Kidney (tissue), 13 donors: ENCODE measurements at regions not wholly inside any gene's neighbourhood (a gene's known extent, or its start where the extent isn't known, plus 50 kb on each side); places are given as distances from the start of the nearest gene placed in this dataset.

Experiments
- DNase-seq, 5 donors: peaks; one replicate each; pipeline ENCODE4 v3.0.0-alpha.2; 2013 to 2020
- FAIRE-seq: peaks from 2 replicates; lab custom pipeline; 2012; peaks lifted over from hg19 to GRCh38; lab: Jason Lieb, UNC
- H3K27ac ChIP-seq, 2 donors: one replicate each; pipeline ENCODE4 v1.7.0; 2013; ENCODE audit warnings: low read depth in 2 of 2, low read length in 2 of 2, inconsistent platforms in 1 of 2
- H3K27me3 ChIP-seq: one replicate; pipeline ENCODE4 v1.7.1; 2013; ENCODE audit warnings: low read length, inconsistent platforms; ENCODE audit not compliant: control insufficient read depth, insufficient read depth
- H3K36me3 ChIP-seq, 3 donors: one replicate each; pipeline versions ENCODE4 v1.7.0 to v1.7.1; 2013; ENCODE audit warnings: low read length in 3 of 3, control low read depth in 1 of 3, inconsistent platforms in 1 of 3; ENCODE audit not compliant: insufficient read depth in 3 of 3, control insufficient read depth in 2 of 3
- H3K4me1 ChIP-seq, 3 donors: one replicate each; pipeline versions ENCODE4 v1.7.0 to v1.7.1; 2013; ENCODE audit warnings: low read length in 3 of 3, inconsistent platforms in 1 of 3, low read depth in 1 of 3; ENCODE audit not compliant: control insufficient read depth in 2 of 3, insufficient read depth in 2 of 3
- H3K4me3 ChIP-seq, 3 donors: one replicate each; pipeline versions ENCODE4 v1.7.0 to v1.8.1; 2013; ENCODE audit warnings: low read length in 3 of 3, control low read depth in 1 of 3, inconsistent platforms in 1 of 3
- H3K9ac ChIP-seq, 3 donors: one replicate each; pipeline versions ENCODE4 v1.7.0 to v1.7.1; 2013; ENCODE audit warnings: low read length in 3 of 3, control low read depth in 1 of 3, inconsistent platforms in 1 of 3
- H3K9me3 ChIP-seq, 3 donors: one replicate each; pipeline versions ENCODE4 v1.7.0 to v1.7.1; 2013; ENCODE audit warnings: low read length in 3 of 3, control low read depth in 1 of 3, inconsistent platforms in 1 of 3; ENCODE audit not compliant: control insufficient read depth in 2 of 3, insufficient read depth in 1 of 3
- intact Hi-C: fragments of 100-400 bp; cut with DNase I; formaldehyde crosslinking; loops from one replicate; pipeline ENCODE4 v1.11.1; 2022
- TF ChIP-seq, protein P1 (sequence below): IDR thresholded peaks from 3 replicates; pipeline ENCODE4 v1.5.1; 2012; ENCODE audit warnings: mild to moderate bottlenecking, moderate library complexity, borderline replicate concordance; ENCODE audit not compliant: insufficient read depth; ENCODE audit errors: extremely low read depth
- donor health status: control.
- donor health status: control.
- donor health status: control.
- donor health status: control.
- donor health status: control.
- donor health status: DM: yes; HTN: yes; CAD: no.
- donor health status: Normal renal cell carcinoma (clear cell type).

DNA sequence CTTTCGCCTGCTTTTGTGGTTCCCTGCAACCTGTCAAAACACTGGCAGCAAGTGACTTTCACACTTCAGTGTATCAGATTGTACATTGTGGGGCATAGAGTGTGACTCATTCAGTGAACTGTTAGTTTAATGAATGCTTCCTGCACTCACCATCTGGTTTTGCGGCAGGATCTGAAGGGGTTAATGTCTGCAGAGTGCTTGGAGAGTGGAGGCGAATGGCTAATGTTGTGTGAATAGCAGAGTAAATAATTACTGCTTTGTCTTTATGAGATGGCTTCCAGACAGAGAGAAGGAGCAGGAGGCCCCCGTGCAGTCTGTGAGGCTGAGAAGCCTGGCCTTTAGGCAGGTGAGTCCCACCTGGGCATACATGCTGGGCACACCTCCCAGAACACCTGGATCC lies 454.3 kb upstream of the KIRREL3 start:
- H3K9me3 ChIP-seq = no peaks in the 10 kb centered on the region
- no peaks in the 10 kb centered on the region for H3K36me3 ChIP-seq
- TF ChIP-seq, protein P1, sequence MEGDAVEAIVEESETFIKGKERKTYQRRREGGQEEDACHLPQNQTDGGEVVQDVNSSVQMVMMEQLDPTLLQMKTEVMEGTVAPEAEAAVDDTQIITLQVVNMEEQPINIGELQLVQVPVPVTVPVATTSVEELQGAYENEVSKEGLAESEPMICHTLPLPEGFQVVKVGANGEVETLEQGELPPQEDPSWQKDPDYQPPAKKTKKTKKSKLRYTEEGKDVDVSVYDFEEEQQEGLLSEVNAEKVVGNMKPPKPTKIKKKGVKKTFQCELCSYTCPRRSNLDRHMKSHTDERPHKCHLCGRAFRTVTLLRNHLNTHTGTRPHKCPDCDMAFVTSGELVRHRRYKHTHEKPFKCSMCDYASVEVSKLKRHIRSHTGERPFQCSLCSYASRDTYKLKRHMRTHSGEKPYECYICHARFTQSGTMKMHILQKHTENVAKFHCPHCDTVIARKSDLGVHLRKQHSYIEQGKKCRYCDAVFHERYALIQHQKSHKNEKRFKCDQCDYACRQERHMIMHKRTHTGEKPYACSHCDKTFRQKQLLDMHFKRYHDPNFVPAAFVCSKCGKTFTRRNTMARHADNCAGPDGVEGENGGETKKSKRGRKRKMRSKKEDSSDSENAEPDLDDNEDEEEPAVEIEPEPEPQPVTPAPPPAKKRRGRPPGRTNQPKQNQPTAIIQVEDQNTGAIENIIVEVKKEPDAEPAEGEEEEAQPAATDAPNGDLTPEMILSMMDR = no peak
- no peaks in the 10 kb centered on the region for H3K27me3 ChIP-seq
- no peak overlapping the region for H3K4me3 ChIP-seq
- no peaks in the 10 kb centered on the region for H3K4me1 ChIP-seq
- intact Hi-C loops = no loop called here
- no peak overlapping the region for H3K9ac ChIP-seq
- no peak overlapping the region for H3K27ac ChIP-seq
- DNase-seq (peak in 4 of 5 donors; percentile 40 to 72 (median 52)), FAIRE-seq (no peak)

DNA sequence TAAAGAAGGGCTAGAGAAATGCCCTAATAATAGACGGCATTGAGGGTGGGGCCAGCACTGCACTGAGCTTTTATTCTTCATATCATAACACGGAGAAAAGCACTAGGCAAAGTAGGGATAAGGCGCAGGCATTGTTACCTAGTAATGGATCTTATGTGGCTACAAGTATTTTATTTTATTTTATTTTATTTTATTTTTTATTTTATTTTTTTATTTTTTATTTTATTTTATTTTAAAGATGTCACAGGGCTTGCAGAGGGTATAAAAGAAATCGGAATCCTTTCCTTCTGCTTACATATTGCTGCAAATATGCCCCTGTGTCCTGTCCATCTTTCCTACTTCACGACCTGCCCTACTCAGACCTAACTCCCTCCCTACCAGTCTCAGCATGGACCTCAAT lies 452.0 kb upstream of the KIRREL3 start:
- no peak overlapping the region for H3K4me3 ChIP-seq
- H3K36me3 ChIP-seq = no peaks in the 10 kb centered on the region
- no peak overlapping the region for H3K27ac ChIP-seq
- intact Hi-C loops = no loop called here
- TF ChIP-seq, protein P1 = no peak
- no peaks in the 10 kb centered on the region for H3K9me3 ChIP-seq
- no peaks in the 10 kb centered on the region for H3K27me3 ChIP-seq
- no peak overlapping the region for H3K9ac ChIP-seq
- FAIRE-seq = no peak
- no peaks in the 10 kb centered on the region for H3K4me1 ChIP-seq
- no peak for DNase-seq

DNA sequence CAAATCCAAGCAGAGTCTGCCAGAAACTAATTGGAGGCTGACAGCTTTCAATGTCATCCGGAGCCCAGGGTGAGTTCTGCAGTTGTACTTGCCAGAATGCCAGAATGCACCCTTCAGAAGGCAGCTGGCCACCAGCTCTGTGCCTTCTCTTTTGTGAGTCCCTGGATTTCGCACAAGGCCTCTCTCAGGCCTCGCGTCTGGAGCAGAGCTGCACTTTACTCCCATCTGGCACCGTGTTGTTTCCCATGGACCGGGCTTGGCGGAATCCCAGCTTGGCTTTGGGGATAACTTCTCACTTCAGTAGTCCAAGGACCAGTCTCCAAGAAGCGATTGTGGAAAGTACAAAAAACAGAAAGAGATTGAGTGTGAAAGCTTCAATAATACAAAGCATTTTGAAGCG lies 451.3 kb upstream of the KIRREL3 start:
- Histone ChIP-seq H3K27ac (no peak overlapping the region), H3K4me3 (no peak overlapping the region), H3K27me3 (no peaks in the 10 kb centered on the region), H3K9ac (no peak overlapping the region), H3K9me3 (no peaks in the 10 kb centered on the region), H3K4me1 (no peaks in the 10 kb centered on the region), H3K36me3 (no peaks in the 10 kb centered on the region)
- no peak for FAIRE-seq
- no peak for DNase-seq
- intact Hi-C loops = no loop called here
- TF ChIP-seq, protein P1 = no peak

DNA sequence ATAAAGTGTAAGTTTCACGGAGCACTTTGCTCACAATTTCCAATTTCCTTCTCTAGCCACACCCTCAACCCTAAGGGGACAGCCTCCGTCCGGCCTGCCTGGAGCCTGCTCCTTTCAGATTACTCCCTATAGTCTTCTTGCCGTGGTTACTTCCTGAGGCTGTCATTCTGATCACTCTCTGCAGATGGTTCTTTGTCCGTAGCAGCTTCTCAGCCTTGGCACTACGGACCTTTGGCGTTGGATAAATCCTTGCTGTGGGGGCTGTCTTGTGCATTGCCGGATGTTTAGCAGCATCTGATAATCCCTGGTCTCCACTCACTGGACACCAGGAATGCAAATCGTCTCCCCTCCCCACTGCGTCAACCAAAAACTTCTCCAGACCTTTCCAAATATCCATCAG lies 447.5 kb upstream of the KIRREL3 start:
- Histone ChIP-seq H3K4me3 (no peak overlapping the region), H3K9ac (no peak overlapping the region), H3K27me3 (no peaks in the 10 kb centered on the region), H3K4me1 (no peaks in the 10 kb centered on the region), H3K36me3 (no peaks in the 10 kb centered on the region), H3K27ac (no peak overlapping the region), H3K9me3 (no peaks in the 10 kb centered on the region)
- no peak for DNase-seq
- FAIRE-seq = no peak
- intact Hi-C loops = no loop called here
- TF ChIP-seq, protein P1 = no peak
